Activated naive CD8-positive, alpha-beta T cell treated with anti-CD3 and anti-CD28 coated beads, Interleukin-2, amount 50 U/mL, for 24 hours (primary cell): ENCODE measurements at regions not wholly inside any gene's neighbourhood (a gene's known extent, or its start where the extent isn't known, plus 50 kb on each side); places are given as distances from the start of the nearest gene placed in this dataset.

Experiments
- ATAC-seq: fragments of 150-1000 bp; cut with Tn5 transposase; one replicate; pipeline ENCODE4 v1.10.0; 2021
- DNase-seq: peaks from one replicate; pipeline ENCODE4 v3.0.0; 2021
- H3K27ac Mint-ChIP-seq: one replicate; pipeline ENCODE4 v1.8.0; 2021; ENCODE audit warnings: mild to moderate bottlenecking, mixed read lengths
- H3K27me3 Mint-ChIP-seq: one replicate; pipeline ENCODE4 v1.8.0; 2021; ENCODE audit warnings: mixed read lengths
- H3K36me3 Mint-ChIP-seq: one replicate; pipeline ENCODE4 v1.8.0; 2021; ENCODE audit warnings: low read depth, mixed read lengths
- H3K4me1 Mint-ChIP-seq: one replicate; pipeline ENCODE4 v1.8.0; 2021; ENCODE audit warnings: mixed read lengths
- H3K4me3 Mint-ChIP-seq: one replicate; pipeline ENCODE4 v1.8.0; 2021; ENCODE audit warnings: mild to moderate bottlenecking, moderate library complexity, mixed read lengths
- H3K9me3 Mint-ChIP-seq: one replicate; pipeline ENCODE4 v1.8.0; 2021; ENCODE audit warnings: mixed read lengths

- H3K27ac Mint-ChIP-seq: no peak overlapping the region
- no peaks in the 10 kb centered on the region for H3K4me1 Mint-ChIP-seq
- no peaks in the 10 kb centered on the region for H3K9me3 Mint-ChIP-seq
- H3K4me3 Mint-ChIP-seq: no peak overlapping the region
- ATAC-seq (no peak), DNase-seq (no peak)
- peaks cover 8% of the 10 kb centered on the region for H3K27me3 Mint-ChIP-seq
- no peaks in the 10 kb centered on the region for H3K36me3 Mint-ChIP-seq
Measured at GRCh38 chr5:96516631-96517071, 83.6 kb upstream of the PCSK1 start.

GRCh38 chr5:96517295-96517694 is 84.2 kb upstream of the PCSK1 start:
- Mint-ChIP-seq H3K27ac (no peak overlapping the region), H3K9me3 (no peaks in the 10 kb centered on the region), H3K4me3 (no peak overlapping the region), H3K27me3 (peaks cover 8% of the 10 kb centered on the region), H3K4me1 (no peaks in the 10 kb centered on the region), H3K36me3 (no peaks in the 10 kb centered on the region)
- ATAC-seq: no peak
- no peak for DNase-seq

GRCh38 chr5:96520345-96520744 is 87.3 kb upstream of the PCSK1 start:
- Mint-ChIP-seq H3K27ac (no peak overlapping the region), H3K9me3 (no peaks in the 10 kb centered on the region), H3K36me3 (no peaks in the 10 kb centered on the region), H3K27me3 (peaks cover 10% of the 10 kb centered on the region), H3K4me1 (peaks cover 1% of the 10 kb centered on the region), H3K4me3 (no peak overlapping the region)
- no peak for DNase-seq
- ATAC-seq: no peak

GRCh38 chr5:96522635-96523355 is 89.7 kb upstream of the PCSK1 start:
- peaks cover 1% of the 10 kb centered on the region for H3K4me1 Mint-ChIP-seq
- H3K36me3 Mint-ChIP-seq: no peaks in the 10 kb centered on the region
- peaks cover 5% of the 10 kb centered on the region for H3K27me3 Mint-ChIP-seq
- H3K9me3 Mint-ChIP-seq: no peaks in the 10 kb centered on the region
- H3K4me3 Mint-ChIP-seq: no peak overlapping the region
- no peak overlapping the region for H3K27ac Mint-ChIP-seq
- DNase-seq (no peak), ATAC-seq (no peak)

GRCh38 chr5:96527768-96528661 is 95.0 kb upstream of the PCSK1 start:
- H3K4me3 Mint-ChIP-seq: no peak overlapping the region
- H3K36me3 Mint-ChIP-seq: no peaks in the 10 kb centered on the region
- no peak overlapping the region for H3K27ac Mint-ChIP-seq
- H3K27me3 Mint-ChIP-seq: peaks cover 5% of the 10 kb centered on the region
- ATAC-seq (peak; percentile 40), DNase-seq (no peak)
- H3K9me3 Mint-ChIP-seq: no peaks in the 10 kb centered on the region
- peaks cover 24% of the 10 kb centered on the region for H3K4me1 Mint-ChIP-seq

GRCh38 chr5:96528826-96529474 is 95.9 kb upstream of the PCSK1 start:
- ATAC-seq (no peak), DNase-seq (no peak)
- Mint-ChIP-seq H3K27ac (no peak overlapping the region), H3K9me3 (no peaks in the 10 kb centered on the region), H3K4me1 (peaks cover 24% of the 10 kb centered on the region), H3K4me3 (no peak overlapping the region), H3K27me3 (peaks cover 2% of the 10 kb centered on the region), H3K36me3 (no peaks in the 10 kb centered on the region)

- H3K36me3 Mint-ChIP-seq: no peaks in the 10 kb centered on the region
- H3K27ac Mint-ChIP-seq: peak overlapping the region; percentile 30
- H3K4me3 Mint-ChIP-seq: no peak overlapping the region
- no peaks in the 10 kb centered on the region for H3K9me3 Mint-ChIP-seq
- DNase-seq: no peak
- peaks cover 28% of the 10 kb centered on the region for H3K4me1 Mint-ChIP-seq
- peaks cover 2% of the 10 kb centered on the region for H3K27me3 Mint-ChIP-seq
- ATAC-seq: peak; percentile 65
Measured at GRCh38 chr5:96529559-96529958, 96.5 kb upstream of the PCSK1 start.

GRCh38 chr5:96530901-96531300 is 97.9 kb upstream of the PCSK1 start:
- ATAC-seq (no peak), DNase-seq (no peak)
- Mint-ChIP-seq H3K4me3 (no peak overlapping the region), H3K27ac (no peak overlapping the region), H3K4me1 (peaks cover 31% of the 10 kb centered on the region), H3K9me3 (no peaks in the 10 kb centered on the region), H3K27me3 (peaks cover 2% of the 10 kb centered on the region), H3K36me3 (no peaks in the 10 kb centered on the region)

- ATAC-seq (no peak), DNase-seq (no peak)
- Mint-ChIP-seq H3K4me3 (no peak overlapping the region), H3K27me3 (peaks cover 2% of the 10 kb centered on the region), H3K4me1 (peaks cover 55% of the 10 kb centered on the region), H3K36me3 (no peaks in the 10 kb centered on the region), H3K9me3 (no peaks in the 10 kb centered on the region), H3K27ac (no peak overlapping the region)
Measured at GRCh38 chr5:96533371-96533770, 100.3 kb upstream of the PCSK1 start.

GRCh38 chr5:96537386-96537785 is 104.3 kb upstream of the PCSK1 start:
- H3K27ac Mint-ChIP-seq: peak overlapping the region; percentile 87
- ATAC-seq (peak; percentile 86), DNase-seq (no peak)
- no peaks in the 10 kb centered on the region for H3K27me3 Mint-ChIP-seq
- peak overlapping the region; percentile 71 for H3K4me3 Mint-ChIP-seq
- peaks cover 49% of the 10 kb centered on the region for H3K4me1 Mint-ChIP-seq
- no peaks in the 10 kb centered on the region for H3K9me3 Mint-ChIP-seq
- no peaks in the 10 kb centered on the region for H3K36me3 Mint-ChIP-seq

GRCh38 chr5:96538808-96539250 is 105.8 kb upstream of the PCSK1 start:
- no peaks in the 10 kb centered on the region for H3K36me3 Mint-ChIP-seq
- peak; percentile 82 for ATAC-seq

GRCh38 chr5:96546120-96546519 is 113.1 kb upstream of the PCSK1 start:
- ATAC-seq: no peak
- no peak overlapping the region for H3K27ac Mint-ChIP-seq
- H3K9me3 Mint-ChIP-seq: peaks cover 4% of the 10 kb centered on the region

More at GRCh38 chr5:96538808-96539250, 105.8 kb upstream of the PCSK1 start:
- peaks cover 2% of the 10 kb centered on the region for H3K9me3 Mint-ChIP-seq
- DNase-seq: no peak
- peak overlapping the region; percentile 50 for H3K4me3 Mint-ChIP-seq
- peak overlapping the region; percentile 80 for H3K27ac Mint-ChIP-seq
- peaks cover 49% of the 10 kb centered on the region for H3K4me1 Mint-ChIP-seq
- H3K27me3 Mint-ChIP-seq: peaks cover 1% of the 10 kb centered on the region

GRCh38 chr5:96547486-96547885 is 114.4 kb upstream of the PCSK1 start:
- no peak for DNase-seq
- H3K27me3 Mint-ChIP-seq: peaks cover 12% of the 10 kb centered on the region
- H3K27ac Mint-ChIP-seq: no peak overlapping the region
- H3K4me3 Mint-ChIP-seq: no peak overlapping the region
- peaks cover 4% of the 10 kb centered on the region for H3K9me3 Mint-ChIP-seq
- H3K4me1 Mint-ChIP-seq: no peaks in the 10 kb centered on the region
- ATAC-seq: no peak
- no peaks in the 10 kb centered on the region for H3K36me3 Mint-ChIP-seq

More at GRCh38 chr5:96546120-96546519, 113.1 kb upstream of the PCSK1 start:
- H3K36me3 Mint-ChIP-seq: no peaks in the 10 kb centered on the region
- no peak overlapping the region for H3K4me3 Mint-ChIP-seq
- no peaks in the 10 kb centered on the region for H3K4me1 Mint-ChIP-seq
- DNase-seq: no peak
- peaks cover 6% of the 10 kb centered on the region for H3K27me3 Mint-ChIP-seq

- Mint-ChIP-seq H3K27ac (no peak overlapping the region), H3K4me1 (no peaks in the 10 kb centered on the region), H3K36me3 (no peaks in the 10 kb centered on the region), H3K9me3 (peaks cover 5% of the 10 kb centered on the region), H3K27me3 (peaks cover 13% of the 10 kb centered on the region), H3K4me3 (no peak overlapping the region)
- DNase-seq (no peak), ATAC-seq (no peak)
Measured at GRCh38 chr5:96548905-96549304, 113.3 kb upstream of the CAST start.
